ENCODE measurements at regions not wholly inside any gene's neighbourhood (a gene's known extent, or its start where the extent isn't known, plus 50 kb on each side); places are given as distances from the start of the nearest gene placed in this dataset.

GRCh38 chr5:158082696-158083287 lies 223.8 kb upstream of the CLINT1 start:
- no peak for DNase-seq

GRCh38 chr5:158080112-158080511 lies 221.2 kb upstream of the CLINT1 start:
- DNase-seq = no peak

GRCh38 chr5:158079097-158079496 lies 220.2 kb upstream of the CLINT1 start:
- no peak for DNase-seq

- peak; percentile 79 for DNase-seq
These were observed 216.2 kb upstream of the CLINT1 start for GRCh38 chr5:158074992-158075769.

- no peak for DNase-seq
These were observed 215.6 kb upstream of the CLINT1 start for GRCh38 chr5:158074597-158074991.

GRCh38 chr5:158070859-158071258 lies 211.9 kb upstream of the CLINT1 start:
- no peak for DNase-seq

- no peak for DNase-seq
These were observed 210.9 kb upstream of the CLINT1 start for GRCh38 chr5:158069838-158070237.

GRCh38 chr5:158068964-158069363 lies 210.0 kb upstream of the CLINT1 start:
- DNase-seq = no peak

- no peak for DNase-seq
These were observed 207.1 kb upstream of the CLINT1 start for GRCh38 chr5:158066076-158066475.

GRCh38 chr5:158064334-158065123 lies 205.6 kb upstream of the CLINT1 start:
- DNase-seq = no peak

- no peak for DNase-seq
These were observed 204.1 kb upstream of the CLINT1 start for GRCh38 chr5:158063052-158063451.

- no peak for DNase-seq
These were observed 202.5 kb upstream of the CLINT1 start for GRCh38 chr5:158061451-158061850.

- DNase-seq = peak; percentile 1
These were observed 201.3 kb upstream of the CLINT1 start for GRCh38 chr5:158060212-158060611.

- no peak for DNase-seq
These were observed 199.5 kb upstream of the CLINT1 start for GRCh38 chr5:158058208-158059120.

- DNase-seq = no peak
These were observed 197.3 kb upstream of the CLINT1 start for GRCh38 chr5:158056130-158056825.

- no peak for DNase-seq
These were observed 196.2 kb upstream of the CLINT1 start for GRCh38 chr5:158055111-158055501.

GRCh38 chr5:158054223-158055110 lies 195.5 kb upstream of the CLINT1 start:
- DNase-seq = no peak

GRCh38 chr5:158051036-158051435 lies 192.1 kb upstream of the CLINT1 start:
- no peak for DNase-seq

- DNase-seq = no peak
These were observed 191.5 kb upstream of the CLINT1 start for GRCh38 chr5:158050421-158050820.

- no peak for DNase-seq
These were observed 190.5 kb upstream of the CLINT1 start for GRCh38 chr5:158049459-158049858.

GRCh38 chr5:158045696-158046095 lies 186.8 kb upstream of the CLINT1 start:
- no peak for DNase-seq
